ENCODE measurements at regions not wholly inside any gene's neighbourhood (a gene's known extent, or its start where the extent isn't known, plus 50 kb on each side); places are given as distances from the start of the nearest gene placed in this dataset.
A peak's percentile ranks its signal among the peaks of the same experiment; 100 is the strongest.

GRCh38 chr5:128903550-128903949 is 61.7 kb upstream of the SLC27A6 start:
- H3K4me3 ChIP-seq (replicated peaks; ENCODE audit: insufficient read depth, low read length), result no peak overlapping the region
- no peak for TF ChIP-seq GABPA (IDR thresholded peaks at IDR 0.05; ENCODE audit: low read depth)
- no peak for TF ChIP-seq REST (IDR thresholded peaks at IDR 0.05; ENCODE audit: insufficient replicate concordance, low read depth)
- TF ChIP-seq, protein P1, sequence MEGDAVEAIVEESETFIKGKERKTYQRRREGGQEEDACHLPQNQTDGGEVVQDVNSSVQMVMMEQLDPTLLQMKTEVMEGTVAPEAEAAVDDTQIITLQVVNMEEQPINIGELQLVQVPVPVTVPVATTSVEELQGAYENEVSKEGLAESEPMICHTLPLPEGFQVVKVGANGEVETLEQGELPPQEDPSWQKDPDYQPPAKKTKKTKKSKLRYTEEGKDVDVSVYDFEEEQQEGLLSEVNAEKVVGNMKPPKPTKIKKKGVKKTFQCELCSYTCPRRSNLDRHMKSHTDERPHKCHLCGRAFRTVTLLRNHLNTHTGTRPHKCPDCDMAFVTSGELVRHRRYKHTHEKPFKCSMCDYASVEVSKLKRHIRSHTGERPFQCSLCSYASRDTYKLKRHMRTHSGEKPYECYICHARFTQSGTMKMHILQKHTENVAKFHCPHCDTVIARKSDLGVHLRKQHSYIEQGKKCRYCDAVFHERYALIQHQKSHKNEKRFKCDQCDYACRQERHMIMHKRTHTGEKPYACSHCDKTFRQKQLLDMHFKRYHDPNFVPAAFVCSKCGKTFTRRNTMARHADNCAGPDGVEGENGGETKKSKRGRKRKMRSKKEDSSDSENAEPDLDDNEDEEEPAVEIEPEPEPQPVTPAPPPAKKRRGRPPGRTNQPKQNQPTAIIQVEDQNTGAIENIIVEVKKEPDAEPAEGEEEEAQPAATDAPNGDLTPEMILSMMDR (IDR thresholded peaks at IDR 0.05; ENCODE audit: insufficient read depth, low read length), result no peak
- TF ChIP-seq POLR2AphosphoS5 (IDR thresholded peaks at IDR 0.05; ENCODE audit: low read depth), result no peak
- no peak for TF ChIP-seq SPI1 (IDR thresholded peaks at IDR 0.05; ENCODE audit: borderline replicate concordance, low read depth)
- H3K27ac ChIP-seq (replicated peaks), result no peak overlapping the region
- no peaks in the 10 kb centered on the region for H3K27me3 ChIP-seq (ENCODE audit: insufficient read depth, poor library complexity, severe bottlenecking)
- no peak for DNase-seq (ENCODE audit: low read depth in 1 of 2, low spot score in 1 of 2)

DNA sequence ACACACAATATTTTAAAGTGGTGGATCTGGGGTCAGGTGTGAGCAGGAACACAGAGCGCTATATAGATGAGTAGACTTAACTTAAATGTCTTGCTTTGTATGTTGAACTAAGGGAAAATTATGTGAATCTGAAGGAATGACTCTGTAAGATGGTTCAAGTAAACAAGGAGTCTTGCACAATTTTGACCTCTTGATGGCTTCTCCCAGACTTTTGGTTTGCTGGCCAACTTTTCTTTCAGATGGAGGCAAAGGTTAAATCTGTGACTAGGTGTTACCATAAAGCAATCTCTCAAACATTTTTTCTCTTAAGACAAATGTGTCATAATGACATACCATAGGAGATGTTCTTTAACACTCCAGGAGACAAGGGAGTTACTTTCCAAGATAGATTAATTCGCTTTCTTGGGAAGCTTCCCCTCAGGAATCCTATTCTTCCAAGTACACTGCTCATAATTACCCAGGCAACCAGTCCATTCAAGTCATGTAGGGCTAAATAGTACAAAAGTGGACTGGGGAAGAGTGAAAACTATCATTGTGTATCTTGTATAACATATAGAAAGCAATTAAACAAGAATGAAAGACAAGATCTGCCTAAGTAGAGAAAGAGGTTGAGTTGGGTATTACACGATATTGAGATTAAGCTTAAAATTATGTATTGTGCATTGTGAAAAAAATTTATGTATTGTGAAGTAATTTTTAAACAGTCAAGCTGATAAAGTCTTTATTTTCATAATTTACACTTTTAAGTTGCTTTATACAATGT is 60.3 kb upstream of the SLC27A6 start:
- no peak for DNase-seq (ENCODE audit: low read depth in 1 of 2, low spot score in 1 of 2)
- no peak for TF ChIP-seq GABPA (IDR thresholded peaks at IDR 0.05; ENCODE audit: low read depth)
- no peak for TF ChIP-seq SPI1 (IDR thresholded peaks at IDR 0.05; ENCODE audit: borderline replicate concordance, low read depth)
- no peak for TF ChIP-seq POLR2AphosphoS5 (IDR thresholded peaks at IDR 0.05; ENCODE audit: low read depth)
- TF ChIP-seq, protein P1 (IDR thresholded peaks at IDR 0.05; ENCODE audit: insufficient read depth, low read length), result no peak
- no peak for TF ChIP-seq REST (IDR thresholded peaks at IDR 0.05; ENCODE audit: insufficient replicate concordance, low read depth)
- Histone ChIP-seq H3K4me3 (replicated peaks; ENCODE audit: insufficient read depth, low read length) (no peak overlapping the region), H3K27me3 (ENCODE audit: insufficient read depth, poor library complexity, severe bottlenecking) (no peaks in the 10 kb centered on the region), H3K27ac (replicated peaks) (no peak overlapping the region)

DNA sequence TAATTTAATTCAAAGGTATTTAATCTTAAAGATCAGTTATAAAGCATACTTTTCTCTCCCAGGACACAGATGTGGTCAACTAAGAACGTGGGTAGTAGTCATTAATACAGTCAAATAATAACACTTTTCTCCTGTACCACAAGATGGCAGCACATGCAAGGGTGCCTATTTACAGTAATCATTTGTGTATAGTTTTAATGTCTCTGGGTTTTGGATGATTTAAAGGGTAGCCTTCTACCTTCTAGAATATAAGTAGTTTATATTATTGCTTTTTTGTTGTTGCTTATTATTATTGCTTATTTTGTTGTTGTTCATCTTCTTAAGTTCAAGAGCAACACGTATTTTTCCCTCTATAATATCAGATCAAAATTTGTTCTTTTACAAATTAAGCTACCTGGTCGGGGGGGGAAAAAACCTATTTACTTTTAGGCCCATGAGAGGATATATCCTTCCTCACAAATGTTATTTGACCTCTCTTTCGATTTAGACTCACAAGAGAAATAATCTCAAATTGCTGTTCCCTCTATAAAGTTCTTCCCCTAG is 59.6 kb upstream of the SLC27A6 start:
- TF ChIP-seq GABPA (IDR thresholded peaks at IDR 0.05; ENCODE audit: low read depth) (no peak), POLR2AphosphoS5 (IDR thresholded peaks at IDR 0.05; ENCODE audit: low read depth) (no peak), REST (IDR thresholded peaks at IDR 0.05; ENCODE audit: insufficient replicate concordance, low read depth) (no peak), SPI1 (IDR thresholded peaks at IDR 0.05; ENCODE audit: borderline replicate concordance, low read depth) (no peak)
- TF ChIP-seq, protein P1 (IDR thresholded peaks at IDR 0.05; ENCODE audit: insufficient read depth, low read length), result no peak
- DNase-seq (ENCODE audit: low read depth in 1 of 2, low spot score in 1 of 2), result peak in 1 of 2 experiments; percentile 10

More for the DNA sequence above, 59.6 kb upstream of the SLC27A6 start:
- no peak overlapping the region for H3K4me3 ChIP-seq (replicated peaks; ENCODE audit: insufficient read depth, low read length)
- no peak overlapping the region for H3K27ac ChIP-seq (replicated peaks)
- H3K27me3 ChIP-seq (ENCODE audit: insufficient read depth, poor library complexity, severe bottlenecking), result no peaks in the 10 kb centered on the region
